ENCODE measurements at regions not wholly inside any gene's neighbourhood (a gene's known extent, or its start where the extent isn't known, plus 50 kb on each side); places are given as distances from the start of the nearest gene placed in this dataset.

DNA sequence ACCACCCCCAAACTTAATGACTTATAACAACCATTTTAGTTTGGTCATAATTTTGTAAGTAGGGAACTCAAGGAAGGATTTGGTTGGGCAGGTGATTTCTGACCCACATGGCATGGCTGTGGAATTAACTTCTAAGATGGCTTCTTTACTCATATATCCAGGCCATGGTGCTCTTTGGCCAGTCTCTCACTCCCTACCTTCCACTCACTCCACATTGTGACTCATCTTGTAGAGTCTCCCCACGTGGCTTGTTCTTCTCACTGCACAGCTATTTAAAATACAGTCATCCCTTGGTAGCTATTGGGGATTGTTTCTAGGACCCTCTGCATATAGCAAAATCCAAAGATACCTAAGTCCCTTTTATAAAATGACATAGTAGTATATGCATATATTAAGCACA, 76.6 kb upstream of the MAST4 start:
- TF ChIP-seq, protein P1, sequence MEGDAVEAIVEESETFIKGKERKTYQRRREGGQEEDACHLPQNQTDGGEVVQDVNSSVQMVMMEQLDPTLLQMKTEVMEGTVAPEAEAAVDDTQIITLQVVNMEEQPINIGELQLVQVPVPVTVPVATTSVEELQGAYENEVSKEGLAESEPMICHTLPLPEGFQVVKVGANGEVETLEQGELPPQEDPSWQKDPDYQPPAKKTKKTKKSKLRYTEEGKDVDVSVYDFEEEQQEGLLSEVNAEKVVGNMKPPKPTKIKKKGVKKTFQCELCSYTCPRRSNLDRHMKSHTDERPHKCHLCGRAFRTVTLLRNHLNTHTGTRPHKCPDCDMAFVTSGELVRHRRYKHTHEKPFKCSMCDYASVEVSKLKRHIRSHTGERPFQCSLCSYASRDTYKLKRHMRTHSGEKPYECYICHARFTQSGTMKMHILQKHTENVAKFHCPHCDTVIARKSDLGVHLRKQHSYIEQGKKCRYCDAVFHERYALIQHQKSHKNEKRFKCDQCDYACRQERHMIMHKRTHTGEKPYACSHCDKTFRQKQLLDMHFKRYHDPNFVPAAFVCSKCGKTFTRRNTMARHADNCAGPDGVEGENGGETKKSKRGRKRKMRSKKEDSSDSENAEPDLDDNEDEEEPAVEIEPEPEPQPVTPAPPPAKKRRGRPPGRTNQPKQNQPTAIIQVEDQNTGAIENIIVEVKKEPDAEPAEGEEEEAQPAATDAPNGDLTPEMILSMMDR (IDR thresholded peaks at IDR 0.05; ENCODE audit: control extremely low read depth in 1 of 3, insufficient read depth in 1 of 3, low read depth in 1 of 3, low read length in 3 of 3) = no peak
- TF ChIP-seq SIRT6 (IDR thresholded peaks at IDR 0.05; ENCODE audit: low read length) (no peak), FOSL1 (IDR thresholded peaks at IDR 0.05; ENCODE audit: insufficient read depth, low read depth, low read length) (no peak), EZH2 (IDR thresholded peaks at IDR 0.05; ENCODE audit: low read depth, low read length, severe bottlenecking) (no peak), NRF1 (IDR thresholded peaks at IDR 0.05; ENCODE audit: low read depth, low read length) (no peak), SIX5 (IDR thresholded peaks at IDR 0.05; ENCODE audit: low read depth, low read length) (no peak), YY1 (IDR thresholded peaks at IDR 0.05; ENCODE audit: low read depth, low read length) (no peak), POLR2A (IDR thresholded peaks at IDR 0.05; ENCODE audit: control extremely low read depth in 1 of 2, low read depth in 2 of 2, low read length in 2 of 2) (no peak), TAF1 (IDR thresholded peaks at IDR 0.05; ENCODE audit: low read depth, low read length) (no peak), SIN3A (conservative IDR thresholded peaks at IDR 0.05 in 1 of 2, IDR thresholded peaks at IDR 0.05 in 1 of 2; ENCODE audit: low read depth in 1 of 2, low read length in 2 of 2) (no peak)
- TF ChIP-seq, protein P2, sequence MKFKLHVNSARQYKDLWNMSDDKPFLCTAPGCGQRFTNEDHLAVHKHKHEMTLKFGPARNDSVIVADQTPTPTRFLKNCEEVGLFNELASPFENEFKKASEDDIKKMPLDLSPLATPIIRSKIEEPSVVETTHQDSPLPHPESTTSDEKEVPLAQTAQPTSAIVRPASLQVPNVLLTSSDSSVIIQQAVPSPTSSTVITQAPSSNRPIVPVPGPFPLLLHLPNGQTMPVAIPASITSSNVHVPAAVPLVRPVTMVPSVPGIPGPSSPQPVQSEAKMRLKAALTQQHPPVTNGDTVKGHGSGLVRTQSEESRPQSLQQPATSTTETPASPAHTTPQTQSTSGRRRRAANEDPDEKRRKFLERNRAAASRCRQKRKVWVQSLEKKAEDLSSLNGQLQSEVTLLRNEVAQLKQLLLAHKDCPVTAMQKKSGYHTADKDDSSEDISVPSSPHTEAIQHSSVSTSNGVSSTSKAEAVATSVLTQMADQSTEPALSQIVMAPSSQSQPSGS (IDR thresholded peaks at IDR 0.05; ENCODE audit: low read length) = no peak
- TF ChIP-seq, protein P3, sequence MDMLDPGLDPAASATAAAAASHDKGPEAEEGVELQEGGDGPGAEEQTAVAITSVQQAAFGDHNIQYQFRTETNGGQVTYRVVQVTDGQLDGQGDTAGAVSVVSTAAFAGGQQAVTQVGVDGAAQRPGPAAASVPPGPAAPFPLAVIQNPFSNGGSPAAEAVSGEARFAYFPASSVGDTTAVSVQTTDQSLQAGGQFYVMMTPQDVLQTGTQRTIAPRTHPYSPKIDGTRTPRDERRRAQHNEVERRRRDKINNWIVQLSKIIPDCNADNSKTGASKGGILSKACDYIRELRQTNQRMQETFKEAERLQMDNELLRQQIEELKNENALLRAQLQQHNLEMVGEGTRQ (IDR thresholded peaks at IDR 0.05; ENCODE audit: low read length) = no peak
